GM18520 (cell line): ENCODE measurements at regions not wholly inside any gene's neighbourhood (a gene's known extent, or its start where the extent isn't known, plus 50 kb on each side); places are given as distances from the start of the nearest gene placed in this dataset.
"Not testable (repeated sequence)": the region's sequence is repeated elsewhere in the genome, so short reads cannot be mapped to it uniquely, and the experiment has no call there.

Experiments used
- ATAC-seq: cut with Tn5 transposase; IDR thresholded peaks from one replicate; pipeline ENCODE4 v1.9.1; 2021; ENCODE audit not compliant: unreplicated experiment

DNA sequence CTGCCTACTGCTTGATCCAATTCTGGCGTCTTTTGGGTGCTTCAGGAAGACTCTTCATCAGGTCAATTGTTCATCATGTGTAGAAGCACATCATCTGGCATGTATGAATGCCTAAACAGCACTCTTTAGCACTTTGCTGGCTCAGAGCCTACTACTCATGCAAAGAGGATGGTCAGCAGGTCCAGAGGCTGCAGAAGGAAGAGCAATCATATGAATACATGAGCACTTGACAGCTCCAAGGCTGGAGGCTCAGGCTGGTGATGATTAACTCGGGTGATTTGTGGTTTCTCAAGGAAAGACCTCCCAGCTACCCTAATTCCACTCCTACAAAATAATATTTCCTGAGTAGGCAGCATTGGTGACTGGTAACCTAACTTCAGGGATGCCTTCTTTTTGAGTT is 103.8 kb upstream of the CXCL13 start:
- no peak for ATAC-seq

DNA sequence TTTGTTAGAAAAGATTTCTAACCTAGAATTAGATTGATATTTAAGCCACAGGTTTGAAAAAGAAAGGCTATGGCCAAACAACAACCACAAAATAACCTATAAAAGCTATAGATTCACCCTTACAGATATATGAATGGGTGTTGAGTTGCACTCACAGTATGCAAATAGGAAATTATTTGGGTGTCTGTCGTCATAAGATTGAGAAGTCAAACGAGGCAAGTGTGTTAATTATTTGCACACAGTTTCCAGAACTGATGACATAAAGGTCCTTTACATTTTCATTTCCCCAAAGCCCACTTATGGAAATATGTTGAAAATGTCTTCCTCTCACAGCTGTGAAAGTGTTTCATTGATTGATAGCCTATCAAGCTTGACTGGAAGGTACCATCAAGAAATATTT is 101.2 kb upstream of the CXCL13 start:
- no peak for ATAC-seq

DNA sequence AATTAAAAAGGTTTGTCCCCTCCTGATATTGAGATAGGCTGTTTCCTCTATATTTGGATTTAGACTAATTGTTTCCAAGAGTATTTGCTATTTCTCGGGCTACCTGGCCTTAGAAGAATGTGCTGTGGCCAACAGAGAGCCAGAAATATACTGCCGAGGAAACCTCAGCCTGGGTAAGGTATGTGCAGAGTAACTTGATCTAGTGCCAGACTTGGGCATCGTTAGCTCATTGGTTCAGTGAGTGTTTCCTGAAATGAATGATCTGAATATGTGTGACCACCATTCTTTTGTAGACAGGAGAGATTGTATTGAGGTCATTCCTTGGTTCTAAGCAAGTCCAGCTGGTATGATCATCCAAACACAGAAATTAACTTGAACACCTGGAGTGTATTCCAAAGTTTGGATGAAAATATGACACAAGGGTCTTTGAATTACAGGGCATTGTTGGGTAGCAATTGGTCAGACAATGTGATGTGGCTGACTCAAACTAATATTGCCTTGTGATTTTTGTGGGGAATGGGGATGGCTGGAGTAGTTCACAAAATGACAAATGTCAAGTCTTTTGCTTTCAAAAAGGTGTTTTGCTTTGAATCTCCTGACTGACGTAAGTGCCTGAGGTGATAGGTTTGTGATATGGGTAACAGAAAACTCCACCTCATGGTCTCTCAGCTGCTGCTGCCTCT is 100.2 kb upstream of the CXCL13 start:
- ATAC-seq, result peak; percentile 44

DNA sequence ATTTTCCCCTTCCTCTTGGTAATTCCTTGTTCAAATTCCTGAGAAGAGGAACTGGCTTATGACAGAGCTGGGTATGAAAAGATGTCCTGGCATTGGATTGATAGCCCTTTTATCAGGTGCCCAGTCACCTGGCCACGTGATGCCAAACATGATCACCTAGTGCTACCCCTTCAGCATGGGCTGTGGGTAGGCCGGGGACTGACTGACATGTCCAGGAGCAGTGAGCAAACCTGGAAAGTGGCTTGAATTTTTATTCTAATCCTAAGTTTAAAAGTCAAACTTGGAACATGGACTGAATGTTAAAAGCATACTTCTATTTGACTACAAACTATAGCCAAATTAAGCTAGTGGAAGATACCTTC is 99.7 kb upstream of the CXCL13 start:
- ATAC-seq, result no peak

DNA sequence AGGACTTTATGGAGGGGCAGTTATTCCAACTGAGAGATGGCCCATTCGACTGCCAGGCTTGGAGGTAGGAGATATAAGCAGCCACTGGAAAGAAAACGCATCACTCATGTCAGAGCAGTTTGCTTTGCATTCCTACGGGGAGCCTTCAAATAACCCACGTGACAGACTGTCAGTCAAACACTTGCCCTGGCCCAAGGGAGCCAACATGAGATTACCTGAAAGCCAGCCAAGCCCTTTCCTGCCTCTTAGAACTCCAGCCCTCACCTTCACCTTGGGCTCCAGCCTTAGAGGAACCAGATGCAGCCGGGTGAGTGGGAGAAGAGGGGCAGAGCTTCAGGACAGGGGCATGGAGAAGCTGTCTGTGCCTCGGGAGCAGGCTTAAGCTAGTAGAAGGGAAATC is 95.3 kb upstream of the CXCL13 start:
- no peak for ATAC-seq

DNA sequence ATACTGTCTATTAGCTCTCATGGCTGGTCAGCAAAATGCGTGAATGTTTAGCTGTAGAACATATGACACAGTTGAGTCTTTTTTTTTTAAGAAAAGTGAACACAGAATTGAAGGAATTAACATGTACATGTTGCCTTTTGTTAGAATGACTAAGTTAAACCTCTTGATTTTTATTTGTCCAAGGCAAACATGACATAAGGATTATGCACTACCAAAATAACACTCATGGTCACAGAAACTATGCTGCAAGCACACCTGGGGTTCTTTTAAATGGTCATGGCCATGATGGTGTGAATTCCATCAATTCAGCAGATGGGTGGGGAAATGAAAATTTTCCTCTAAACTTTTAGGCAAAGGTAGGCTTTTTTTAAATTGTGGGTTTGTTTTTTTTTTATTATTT is 80.1 kb upstream of the CXCL13 start:
- ATAC-seq, result no peak

DNA sequence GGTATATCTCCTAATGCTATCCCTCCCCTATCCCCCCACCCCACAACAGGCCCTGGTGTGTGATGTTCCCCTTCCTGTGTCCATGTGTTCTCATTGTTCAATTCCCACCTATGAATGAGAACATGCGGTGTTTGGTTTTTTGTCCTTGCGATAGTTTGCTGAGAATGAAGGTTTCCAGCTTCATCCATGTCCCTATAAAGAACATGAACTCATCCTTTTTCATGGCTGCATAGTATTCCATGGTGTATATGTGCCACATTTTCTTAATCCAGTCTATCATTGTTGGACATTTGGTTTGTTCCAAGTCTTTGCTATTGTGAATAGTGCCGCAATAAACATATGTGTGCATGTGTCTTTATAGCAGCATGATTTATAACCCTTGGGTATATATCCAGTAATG is 77.7 kb upstream of the CXCL13 start:
- not testable (repeated sequence) for ATAC-seq

DNA sequence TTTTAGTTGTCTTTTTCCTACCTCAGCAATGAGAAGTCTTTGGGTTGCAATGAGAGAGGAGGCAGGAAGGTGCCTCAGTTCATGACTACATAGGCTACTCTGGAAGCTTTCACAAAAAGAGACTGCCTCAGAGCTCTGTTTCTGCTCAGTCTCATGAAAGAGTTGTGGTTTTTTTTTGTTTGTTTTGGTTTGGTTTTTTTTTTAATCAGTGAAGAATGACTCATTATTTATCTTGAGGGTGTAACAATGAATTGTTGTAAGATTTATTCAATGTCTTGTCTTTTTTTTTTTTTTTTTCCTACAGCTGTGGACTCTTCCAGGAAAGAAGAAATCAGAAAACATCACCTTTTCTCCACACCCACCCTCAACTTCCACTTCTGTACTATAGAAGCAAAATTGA is 67.5 kb upstream of the CXCL13 start:
- no peak for ATAC-seq

DNA sequence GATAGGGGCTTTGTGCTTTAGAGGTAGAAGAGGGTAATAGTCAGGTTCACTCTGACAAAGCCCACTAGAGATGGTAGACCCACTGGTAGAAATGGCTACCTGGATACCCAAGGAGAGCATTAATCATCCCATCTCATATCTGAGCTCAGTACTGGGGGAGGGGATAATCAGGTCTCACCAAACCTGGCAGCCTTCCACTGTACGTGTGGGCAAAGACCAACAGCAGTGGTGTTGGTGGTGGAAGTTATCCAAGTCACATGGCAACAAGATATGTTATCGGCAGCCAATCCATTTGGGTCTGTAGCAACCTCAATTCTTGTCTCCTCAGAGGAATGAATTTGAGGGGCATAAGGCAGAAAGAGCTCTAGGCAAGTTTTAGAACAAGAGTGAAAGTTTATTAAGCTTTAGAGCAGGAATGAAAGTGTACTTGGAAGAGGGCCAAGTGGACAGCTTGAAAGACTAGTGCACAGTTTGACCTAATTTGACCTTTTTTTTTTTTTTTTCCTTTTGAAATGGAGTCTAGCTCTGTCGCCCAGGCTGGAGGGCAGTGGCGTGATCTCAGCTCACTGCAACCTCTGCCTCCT is 67.0 kb upstream of the CXCL13 start:
- ATAC-seq, result no peak
